Mesothelial cell of epicardium (in vitro differentiated cells): ENCODE measurements at regions not wholly inside any gene's neighbourhood (a gene's known extent, or its start where the extent isn't known, plus 50 kb on each side); places are given as distances from the start of the nearest gene placed in this dataset.

Experiments
- DNase-seq, 2 experiments: peaks; one replicate each; pipeline ENCODE4 v3.0.0; 2021; ENCODE audit warnings: low spot score in 2 of 2; ENCODE audit not compliant: unreplicated experiment in 2 of 2
- H3K27ac Mint-ChIP-seq: 2 replicates; pipeline ENCODE4 v1.8.0; 2021; ENCODE audit warnings: mixed read lengths
- H3K27me3 Mint-ChIP-seq: 2 replicates; pipeline ENCODE4 v1.8.0; 2021; ENCODE audit warnings: low read depth, mixed read lengths
- H3K36me3 Mint-ChIP-seq: 2 replicates; pipeline ENCODE4 v1.8.0; 2021; ENCODE audit warnings: mixed read lengths
- H3K4me1 Mint-ChIP-seq: 2 replicates; pipeline ENCODE4 v1.8.0; 2021; ENCODE audit warnings: mixed read lengths
- H3K4me3 Mint-ChIP-seq: 2 replicates; pipeline ENCODE4 v1.8.0; 2021; ENCODE audit warnings: mild to moderate bottlenecking, moderate library complexity, mixed read lengths
- H3K9me3 Mint-ChIP-seq: 2 replicates; pipeline ENCODE4 v1.8.0; 2021; ENCODE audit warnings: mixed read lengths
- CTCF ChIP-seq: fragments of 200-600 bp; sonication (generic); IDR thresholded peaks from one replicate; pipeline ENCODE4 v1.5.0; 2021; ENCODE audit warnings: antibody characterized with exemption; ENCODE audit not compliant: unreplicated experiment

DNA sequence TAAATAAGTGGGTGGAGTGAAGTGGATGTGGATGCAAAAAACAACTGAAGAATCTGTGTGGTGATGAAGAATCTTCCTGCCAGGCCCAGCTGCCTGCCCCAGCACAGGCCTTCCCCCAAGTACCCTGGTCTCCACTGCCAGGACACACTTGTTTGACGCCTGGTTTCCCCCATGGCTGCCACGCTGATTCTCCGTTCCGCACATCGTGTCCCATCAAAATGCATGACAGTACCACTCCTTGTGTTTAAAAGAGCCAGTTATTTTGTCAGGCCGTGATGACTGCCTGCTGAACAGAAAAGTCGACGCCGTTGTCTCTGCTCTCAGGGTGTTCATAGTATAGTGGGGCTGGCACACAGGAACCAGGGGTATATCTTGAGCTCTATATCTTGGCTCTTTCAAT, 50.3 kb upstream of the KYNU start:
- Mint-ChIP-seq H3K27me3 (no peaks in the 10 kb centered on the region), H3K4me3 (no peak overlapping the region), H3K27ac (no peak overlapping the region), H3K4me1 (peaks cover 4% of the 10 kb centered on the region), H3K9me3 (peaks cover 17% of the 10 kb centered on the region), H3K36me3 (no peaks in the 10 kb centered on the region)
- no peak for TF ChIP-seq CTCF
- no peak for DNase-seq

DNA sequence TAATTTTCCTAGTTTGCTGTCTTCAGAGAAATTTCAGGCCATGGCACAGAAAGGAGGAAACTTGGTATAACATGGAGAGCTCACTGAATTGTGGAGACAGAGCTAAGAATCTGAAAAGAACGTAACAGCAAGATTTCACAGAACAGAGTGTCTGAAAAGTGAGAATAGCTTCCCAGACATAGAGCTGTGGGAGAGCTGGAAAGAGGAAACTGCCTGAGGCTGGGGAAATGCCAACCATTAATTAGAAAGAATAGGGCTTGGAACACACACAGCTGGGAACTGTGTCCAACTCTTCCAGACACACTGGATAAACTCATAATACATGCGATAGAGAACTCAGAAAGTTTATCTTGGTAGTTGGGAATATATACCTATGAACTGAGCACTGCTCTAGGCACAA, 51.6 kb upstream of the KYNU start:
- no peak overlapping the region for H3K4me3 Mint-ChIP-seq
- H3K27me3 Mint-ChIP-seq: no peaks in the 10 kb centered on the region
- DNase-seq: no peak
- H3K9me3 Mint-ChIP-seq: peaks cover 17% of the 10 kb centered on the region
- H3K27ac Mint-ChIP-seq: no peak overlapping the region
- TF ChIP-seq CTCF: no peak
- H3K36me3 Mint-ChIP-seq: no peaks in the 10 kb centered on the region
- H3K4me1 Mint-ChIP-seq: peaks cover 4% of the 10 kb centered on the region

GRCh38 chr2:142824756-142825155, 52.7 kb upstream of the KYNU start:
- no peak for DNase-seq
- no peak overlapping the region for H3K27ac Mint-ChIP-seq
- H3K4me3 Mint-ChIP-seq: no peak overlapping the region
- peaks cover 4% of the 10 kb centered on the region for H3K4me1 Mint-ChIP-seq
- no peaks in the 10 kb centered on the region for H3K27me3 Mint-ChIP-seq
- H3K9me3 Mint-ChIP-seq: peaks cover 15% of the 10 kb centered on the region
- no peaks in the 10 kb centered on the region for H3K36me3 Mint-ChIP-seq
- TF ChIP-seq CTCF: no peak

DNA sequence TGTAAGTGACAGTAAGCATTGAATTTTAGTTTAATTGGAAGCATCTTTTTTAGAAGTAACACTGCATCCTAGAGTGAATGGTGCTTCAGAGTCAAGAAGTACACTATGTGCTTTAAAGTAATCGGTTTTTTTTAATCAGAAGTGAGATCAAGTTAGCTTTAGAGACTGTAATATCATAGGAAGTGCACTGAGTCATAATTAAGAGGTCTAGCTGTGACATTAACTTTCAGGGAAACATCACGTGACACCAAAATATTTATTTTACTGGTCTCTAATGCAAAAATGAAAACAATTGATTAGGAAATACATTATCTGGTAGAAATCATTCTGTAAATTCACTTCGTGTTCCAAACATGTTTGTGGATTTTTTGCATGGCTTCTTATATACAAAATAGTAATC, 55.3 kb upstream of the KYNU start:
- Mint-ChIP-seq H3K27ac (no peak overlapping the region), H3K27me3 (no peaks in the 10 kb centered on the region), H3K4me1 (peaks cover 4% of the 10 kb centered on the region), H3K9me3 (peaks cover 5% of the 10 kb centered on the region), H3K4me3 (no peak overlapping the region), H3K36me3 (no peaks in the 10 kb centered on the region)
- no peak for TF ChIP-seq CTCF
- DNase-seq: no peak

GRCh38 chr2:142819411-142819810, 58.1 kb upstream of the KYNU start:
- TF ChIP-seq CTCF: no peak
- no peak for DNase-seq

GRCh38 chr2:142815375-142815774, 62.1 kb upstream of the KYNU start:
- TF ChIP-seq CTCF: no peak
- peaks cover 10% of the 10 kb centered on the region for H3K4me1 Mint-ChIP-seq
- peaks cover 5% of the 10 kb centered on the region for H3K9me3 Mint-ChIP-seq
- no peak overlapping the region for H3K4me3 Mint-ChIP-seq
- H3K27me3 Mint-ChIP-seq: no peaks in the 10 kb centered on the region
- no peaks in the 10 kb centered on the region for H3K36me3 Mint-ChIP-seq
- DNase-seq: no peak
- no peak overlapping the region for H3K27ac Mint-ChIP-seq

More at GRCh38 chr2:142819411-142819810, 58.1 kb upstream of the KYNU start:
- no peaks in the 10 kb centered on the region for H3K27me3 Mint-ChIP-seq
- H3K4me3 Mint-ChIP-seq: no peak overlapping the region
- H3K9me3 Mint-ChIP-seq: peaks cover 5% of the 10 kb centered on the region
- H3K27ac Mint-ChIP-seq: no peak overlapping the region
- H3K36me3 Mint-ChIP-seq: no peaks in the 10 kb centered on the region
- no peaks in the 10 kb centered on the region for H3K4me1 Mint-ChIP-seq
